NCI-H69 (cell line): ENCODE measurements at regions not wholly inside any gene's neighbourhood (a gene's known extent, or its start where the extent isn't known, plus 50 kb on each side); places are given as distances from the start of the nearest gene placed in this dataset.

Experiments used
- DNase-seq: peaks from one replicate; lab custom pipeline; 2025; lab: John Stamatoyannopoulos, UW

- DNase-seq = peak; percentile 96
These were observed 50.0 kb upstream of the BET1 start for GRCh38 chr7:94054130-94054529.

DNA sequence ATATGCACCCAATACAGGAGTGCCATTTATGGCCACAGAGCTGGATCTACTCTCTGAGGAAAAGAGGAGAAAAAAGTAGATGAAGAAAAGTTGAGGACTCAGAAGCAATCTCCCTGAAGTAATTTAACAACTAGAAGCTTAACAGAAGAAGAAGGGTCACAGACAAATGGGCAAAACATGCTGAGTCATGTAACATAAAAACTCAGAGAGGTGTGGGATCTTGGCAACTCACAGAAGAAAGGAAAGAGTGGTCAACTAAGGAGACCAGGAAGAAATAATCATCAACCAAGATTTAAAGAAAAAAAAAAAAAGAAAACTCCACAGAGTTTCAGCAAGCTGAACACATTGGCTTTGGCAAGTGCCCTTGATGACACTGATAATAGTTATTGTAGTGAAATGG, 51.8 kb upstream of the BET1 start:
- DNase-seq = peak; percentile 13

DNA sequence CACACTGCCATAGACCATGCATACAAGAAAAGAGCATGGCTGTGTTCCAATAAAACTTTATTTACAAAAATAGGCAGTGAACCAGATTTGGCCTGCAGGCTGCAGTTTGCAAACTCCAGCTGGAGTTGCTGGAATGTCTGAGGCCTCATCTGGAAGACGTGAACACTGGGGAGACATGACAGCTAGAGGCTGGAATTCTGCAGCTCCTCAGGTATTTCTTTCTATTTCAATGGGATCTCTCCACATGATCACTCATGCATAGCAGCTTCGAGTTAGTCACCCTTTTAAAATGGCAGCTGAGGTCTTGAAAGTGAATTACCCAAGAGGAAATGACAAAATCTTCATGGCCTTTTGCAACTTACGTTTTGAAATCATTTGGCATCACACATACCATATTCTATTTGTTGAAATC, 52.6 kb upstream of the BET1 start:
- peak; percentile 43 for DNase-seq

- no peak for DNase-seq
These were observed 53.8 kb upstream of the BET1 start for GRCh38 chr7:94057955-94058354.

DNA sequence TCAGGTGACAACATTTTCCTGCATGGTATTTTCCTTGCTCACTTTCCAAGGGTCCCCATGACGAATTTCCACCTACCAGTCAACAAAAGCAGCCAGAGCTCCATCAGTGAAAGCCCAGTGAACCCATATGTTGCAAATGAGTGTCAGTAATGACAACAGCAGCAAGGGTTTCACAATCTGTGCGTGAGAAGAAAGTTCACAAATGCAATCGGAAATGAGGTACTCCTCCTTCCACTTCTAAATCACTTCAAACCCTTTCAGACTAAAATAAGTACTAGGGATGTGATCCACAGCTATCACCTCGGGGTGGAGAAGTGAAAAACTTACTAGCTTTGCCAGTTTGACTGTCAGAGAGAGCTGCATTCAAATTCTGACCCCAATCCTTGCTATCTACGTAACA, 55.6 kb upstream of the BET1 start:
- peak; percentile 25 for DNase-seq

GRCh38 chr7:94060752-94061151, 56.6 kb upstream of the BET1 start:
- DNase-seq = peak; percentile 55

- peak; percentile 22 for DNase-seq
These were observed 57.2 kb upstream of the BET1 start for GRCh38 chr7:94061326-94061725.

DNA sequence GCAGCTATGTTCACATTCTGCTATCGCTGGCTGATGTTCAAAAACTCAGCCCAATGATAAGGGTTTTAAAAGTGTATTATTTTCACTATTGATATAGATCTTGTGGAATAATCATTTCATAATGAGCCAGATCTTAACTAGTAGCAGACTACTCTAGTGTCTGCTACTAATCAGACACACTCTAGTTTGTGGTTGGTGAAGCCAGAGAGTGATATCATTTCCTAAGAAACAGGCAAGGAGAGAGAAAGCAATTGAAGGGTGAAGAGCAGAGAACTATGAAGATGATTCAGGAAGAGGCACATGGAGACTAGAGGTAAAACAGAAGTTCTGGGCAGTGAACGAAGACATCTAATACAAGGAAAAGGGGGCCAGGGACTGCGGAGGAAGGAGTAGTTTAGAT, 58.2 kb upstream of the BET1 start:
- no peak for DNase-seq

DNA sequence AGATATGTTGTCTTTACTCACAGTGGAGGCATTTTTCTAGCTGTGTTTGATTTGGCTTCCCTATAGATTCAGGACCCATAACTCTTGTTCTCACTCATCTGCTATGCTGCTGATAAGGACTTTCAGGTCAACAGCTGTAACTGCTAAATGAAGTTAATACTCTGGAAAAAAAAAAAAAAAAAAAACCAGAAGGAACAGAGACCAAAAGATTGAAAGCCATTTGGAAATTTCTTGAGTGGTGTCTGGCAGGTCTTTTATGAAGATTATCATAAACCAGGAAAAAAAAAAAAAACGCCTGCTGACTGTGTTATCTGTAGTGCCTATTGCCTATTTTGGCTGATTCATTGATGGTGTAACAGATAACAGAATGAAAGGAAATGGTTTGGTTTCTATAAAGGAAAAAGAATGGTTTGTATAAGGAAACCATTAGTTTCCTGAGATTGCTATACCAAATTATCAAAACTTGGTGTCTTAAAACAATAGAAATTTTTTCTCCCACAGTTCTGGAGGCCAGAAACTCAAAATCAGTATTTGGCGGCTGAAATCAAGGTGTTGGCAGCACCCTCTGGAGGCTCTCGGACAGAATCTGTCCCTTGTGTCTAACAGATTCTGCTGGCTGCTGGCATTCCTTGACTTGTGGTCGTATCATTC, 60.5 kb upstream of the BET1 start:
- no peak for DNase-seq

GRCh38 chr7:94067047-94067446, 62.9 kb upstream of the BET1 start:
- DNase-seq = no peak

- DNase-seq = peak; percentile 10
These were observed 63.4 kb upstream of the BET1 start for GRCh38 chr7:94067506-94067905.

DNA sequence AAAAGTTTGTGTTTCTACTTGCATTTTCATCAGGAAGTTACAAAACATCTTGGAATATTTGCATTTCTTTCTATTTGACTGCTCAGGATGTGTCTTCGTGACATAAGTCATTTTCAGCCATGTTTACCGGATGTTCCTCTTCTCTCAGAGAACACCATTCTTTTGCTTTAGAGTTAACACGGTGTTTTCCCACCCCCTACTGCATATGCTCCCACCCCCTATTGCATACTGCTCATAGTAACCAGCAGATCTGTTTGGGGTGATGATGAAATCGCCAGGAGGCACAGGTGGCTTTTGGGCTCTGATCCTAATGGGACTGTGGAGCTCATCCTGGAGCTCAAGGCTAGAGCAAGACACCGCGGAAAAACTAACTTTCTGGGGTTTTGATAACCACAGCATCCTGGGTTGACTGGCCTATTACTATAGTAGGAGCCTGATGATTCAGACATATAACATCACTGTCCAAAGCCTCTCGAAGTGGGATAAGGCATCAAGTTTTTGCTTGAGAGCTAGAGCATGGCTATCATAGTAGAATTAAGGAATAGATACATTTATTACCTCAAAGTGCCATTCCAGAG, 65.1 kb upstream of the BET1 start:
- no peak for DNase-seq

GRCh38 chr7:94080551-94080950, 76.4 kb upstream of the BET1 start:
- DNase-seq = peak; percentile 12

DNA sequence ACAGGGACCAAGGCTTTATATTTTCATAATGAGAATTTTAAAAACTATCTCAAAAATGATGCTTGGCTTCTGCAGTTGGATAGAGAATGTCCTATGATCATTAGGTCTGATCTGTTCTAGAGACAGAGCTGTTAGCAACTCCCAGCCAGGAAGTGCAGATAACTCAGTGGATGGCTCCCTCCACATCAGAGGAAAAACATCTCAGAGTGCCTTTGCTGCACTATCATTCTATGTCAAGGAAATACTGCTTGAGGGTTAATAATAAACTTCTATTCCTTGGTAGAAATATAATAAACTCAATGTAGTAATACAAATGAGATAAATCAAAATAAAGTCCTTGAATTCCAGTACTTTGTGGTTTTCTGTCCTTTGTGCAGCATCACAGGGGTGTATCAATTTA, 78.0 kb upstream of the BET1 start:
- no peak for DNase-seq

GRCh38 chr7:94087664-94088352, 83.7 kb upstream of the BET1 start:
- peak; percentile 84 for DNase-seq

DNA sequence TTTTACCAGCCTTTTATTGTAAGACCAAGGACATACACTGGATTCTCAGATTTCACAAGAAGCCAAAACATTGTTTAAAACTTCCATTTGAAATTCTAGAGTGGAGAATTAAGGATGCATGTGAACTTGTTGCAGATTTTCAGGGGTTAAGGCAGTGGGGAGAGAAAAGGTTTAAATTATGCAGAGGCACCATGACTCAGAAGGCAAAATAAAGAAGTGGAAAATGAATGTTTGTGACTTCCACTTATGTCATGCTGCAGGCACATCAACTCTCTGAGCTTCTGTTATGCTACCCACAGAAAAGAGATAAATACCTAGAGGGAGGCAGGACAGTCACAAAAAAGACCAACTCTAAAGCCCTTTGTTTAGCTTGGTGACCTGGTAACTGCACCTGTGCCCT, 84.4 kb upstream of the BET1 start:
- DNase-seq = no peak

- no peak for DNase-seq
These were observed 85.7 kb upstream of the BET1 start for GRCh38 chr7:94089806-94090205.

- DNase-seq = no peak
These were observed 88.8 kb upstream of the BET1 start for GRCh38 chr7:94092980-94093379.

DNA sequence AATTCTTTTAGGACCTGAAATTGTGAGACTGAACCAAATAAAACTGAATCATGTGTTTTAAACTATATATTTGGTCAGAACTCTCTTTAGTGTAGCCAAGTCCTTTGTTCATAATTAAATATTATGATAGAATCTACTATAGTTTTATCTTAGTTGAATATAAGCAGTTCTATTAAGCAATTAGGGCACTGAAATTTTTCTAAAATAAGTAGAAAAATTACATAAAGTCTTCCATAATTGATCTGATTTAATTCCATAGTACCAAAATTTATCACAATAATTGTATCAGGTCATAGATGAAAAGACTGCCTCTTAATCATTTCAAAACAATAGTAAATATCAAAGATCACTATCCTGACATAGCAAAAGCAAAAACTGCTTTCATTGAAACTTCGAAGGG, 90.1 kb upstream of the BET1 start:
- DNase-seq = no peak

DNA sequence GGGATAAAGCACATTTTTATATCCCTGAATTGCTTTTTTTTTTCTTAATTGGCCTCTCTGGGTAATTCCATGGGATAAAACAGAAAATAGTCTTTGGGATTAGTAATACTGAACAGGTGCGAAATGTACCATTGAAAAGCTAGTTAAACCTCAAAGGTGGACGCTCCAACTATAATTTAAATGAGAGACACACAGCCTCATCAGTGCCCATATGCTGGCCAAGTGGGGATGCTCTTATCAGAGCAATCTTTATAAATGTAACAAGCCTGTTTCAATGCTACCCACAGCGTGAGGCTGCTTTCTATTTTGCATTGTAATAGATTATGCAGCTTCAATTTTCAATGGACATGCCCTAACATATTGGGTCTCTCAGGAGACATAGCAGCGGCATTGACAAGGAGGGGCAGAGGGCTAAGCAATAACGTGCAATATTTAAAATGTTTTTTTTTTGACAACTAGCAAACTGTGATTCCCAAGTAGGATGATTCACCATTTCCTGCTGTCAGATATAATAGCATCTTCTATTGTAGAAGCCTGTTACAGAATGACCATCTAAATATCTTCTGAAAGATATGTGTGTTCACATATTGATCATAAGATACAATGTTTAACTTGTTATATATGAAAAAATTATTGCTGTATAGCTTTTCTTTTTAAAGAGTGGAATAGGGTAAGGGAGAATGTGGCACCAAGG, 91.3 kb upstream of the BET1 start:
- peak; percentile 47 for DNase-seq

- DNase-seq = no peak
These were observed 95.5 kb upstream of the BET1 start for GRCh38 chr7:94099679-94100078.

GRCh38 chr7:94100723-94101345, 96.7 kb upstream of the BET1 start:
- no peak for DNase-seq

DNA sequence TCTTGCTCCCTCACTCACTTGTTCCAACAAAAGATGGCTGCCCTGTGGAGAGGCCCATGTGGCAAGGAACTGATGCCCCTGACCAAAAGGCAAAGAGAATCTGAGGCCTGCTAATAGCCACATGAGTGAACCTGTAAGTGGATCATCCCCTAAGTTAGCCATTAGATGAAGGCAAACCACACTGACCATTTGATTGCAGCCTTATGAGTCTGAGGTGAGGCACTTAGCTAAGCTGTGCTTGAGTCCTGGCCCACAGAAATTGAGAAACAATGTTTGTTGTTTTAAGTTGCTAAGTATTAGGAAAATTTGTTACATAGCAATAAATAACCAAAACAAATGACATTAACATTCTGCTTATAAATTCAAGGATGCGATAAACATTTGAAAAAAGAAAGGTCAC, 100.1 kb upstream of the BET1 start:
- no peak for DNase-seq
